Activated CD4-positive, alpha-beta T cell treated with anti-CD3 and anti-CD28 coated beads, Interleukin-2, Interleukin-6, amounts not matched to agents 100 ng/mL and 50 ng/mL, durations not matched to agents 16 hours and 8 hours (primary cell): ENCODE measurements at regions not wholly inside any gene's neighbourhood (a gene's known extent, or its start where the extent isn't known, plus 50 kb on each side); places are given as distances from the start of the nearest gene placed in this dataset.
"Not testable (repeated sequence)": the region's sequence is repeated elsewhere in the genome, so short reads cannot be mapped to it uniquely, and the experiment has no call there.

Experiments
- DNase-seq: peaks from one replicate; pipeline ENCODE4 v3.0.0-alpha.2; 2020

DNA sequence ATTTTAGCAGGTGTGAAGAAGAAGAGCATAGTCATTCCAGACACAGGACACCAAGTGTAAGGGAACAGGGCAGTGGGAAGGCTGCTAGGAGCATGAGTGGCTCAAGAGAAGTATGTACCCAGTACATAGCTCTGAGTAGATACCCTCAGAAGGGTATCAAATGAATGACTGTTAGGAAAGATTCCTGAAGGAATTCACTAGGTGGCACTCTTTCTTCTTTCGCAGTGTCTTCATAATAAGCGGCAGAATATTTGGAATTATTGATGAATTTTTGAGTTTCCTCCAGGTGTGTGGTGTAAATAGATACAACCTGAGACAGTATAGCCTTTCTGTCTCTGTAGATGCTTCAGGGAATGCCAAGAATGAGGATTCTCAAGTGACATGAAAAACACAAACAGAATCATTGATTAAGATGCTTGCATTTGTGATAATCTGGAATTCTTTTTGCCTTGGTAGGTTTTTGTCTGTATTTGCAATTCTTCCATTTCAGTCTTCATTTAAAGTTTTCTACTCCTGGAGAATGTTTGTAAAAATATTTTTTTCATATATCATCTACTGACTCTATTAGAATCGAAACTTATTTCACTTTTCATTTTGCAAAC lies 264.3 kb upstream of the RIMS1 start:
- no peak for DNase-seq

DNA sequence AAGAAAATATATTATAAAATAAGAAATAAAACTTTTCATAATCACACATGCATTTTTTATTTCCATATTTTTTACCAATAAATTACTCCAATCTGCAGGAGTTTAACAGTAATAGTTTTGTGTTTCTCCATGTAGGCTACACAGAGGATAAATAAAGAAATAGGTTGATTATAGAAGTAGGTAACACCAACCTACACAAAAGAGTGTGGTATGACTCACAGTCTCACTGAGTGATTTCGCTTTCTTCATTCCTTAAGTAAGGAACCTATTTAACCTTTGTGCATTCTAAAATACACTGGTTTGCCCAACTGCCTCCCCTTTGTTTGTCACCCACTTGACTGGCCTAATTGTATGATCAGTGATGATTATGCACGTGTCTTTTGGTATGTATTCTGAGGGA lies 244.2 kb upstream of the RIMS1 start:
- no peak for DNase-seq

DNA sequence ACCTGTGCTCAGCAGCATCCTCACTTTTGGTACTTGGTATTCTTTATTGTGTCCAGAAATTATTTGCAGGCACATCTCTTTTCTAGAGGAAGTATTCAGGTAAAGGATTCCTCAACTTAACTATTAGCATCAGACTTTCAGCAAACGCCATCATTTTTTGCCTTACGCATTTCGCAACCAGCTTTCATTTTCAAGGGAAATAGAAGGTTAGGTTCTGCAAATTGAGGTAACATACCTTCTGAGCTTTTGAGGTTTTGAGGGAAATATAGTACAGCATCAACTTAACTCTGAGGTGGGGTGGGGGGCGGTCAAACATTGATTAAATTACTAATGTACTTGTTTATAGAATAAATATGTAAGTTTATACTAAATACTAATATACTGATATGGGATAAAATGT lies 243.6 kb upstream of the RIMS1 start:
- DNase-seq: no peak

DNA sequence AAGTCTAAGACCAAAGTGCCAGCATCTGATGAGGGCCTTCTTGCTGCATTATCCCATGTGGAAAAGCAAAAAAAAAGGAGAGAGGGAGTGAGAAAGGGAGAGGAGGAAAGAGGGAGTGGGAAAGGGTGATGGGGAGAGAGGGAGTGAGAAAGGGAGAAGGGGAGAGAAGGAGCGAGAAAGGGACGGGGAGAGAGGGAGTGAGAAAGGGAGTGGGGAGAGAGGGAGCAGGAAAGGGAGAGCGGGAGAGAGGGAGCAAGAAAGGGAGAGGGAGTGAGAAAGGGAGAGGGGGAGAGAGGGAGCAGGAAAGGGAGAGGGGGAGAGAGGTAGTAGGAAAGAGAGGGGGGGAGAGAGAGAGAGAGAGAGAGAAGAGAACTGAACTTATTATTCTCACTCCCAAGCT lies 241.1 kb upstream of the RIMS1 start:
- no peak for DNase-seq

DNA sequence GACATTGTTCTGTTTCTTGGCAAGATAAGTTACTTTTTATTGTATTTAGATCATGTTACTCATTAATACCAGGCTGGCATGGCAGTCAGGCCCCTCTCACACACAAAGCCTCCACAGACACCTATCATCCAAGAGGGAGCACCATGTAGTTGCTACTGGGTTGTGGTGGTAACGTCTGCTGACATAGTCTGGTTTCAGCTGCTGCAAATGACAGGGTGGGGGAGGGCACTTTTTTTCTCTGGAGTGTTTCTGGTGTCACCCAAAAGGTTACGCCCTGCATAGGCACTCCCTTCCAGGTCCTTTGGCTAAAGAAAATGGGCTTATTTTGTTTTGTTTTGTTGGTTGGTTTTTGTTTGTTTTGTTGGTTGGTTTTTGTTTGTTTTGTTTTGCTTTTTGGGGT lies 236.4 kb upstream of the RIMS1 start:
- DNase-seq: no peak

DNA sequence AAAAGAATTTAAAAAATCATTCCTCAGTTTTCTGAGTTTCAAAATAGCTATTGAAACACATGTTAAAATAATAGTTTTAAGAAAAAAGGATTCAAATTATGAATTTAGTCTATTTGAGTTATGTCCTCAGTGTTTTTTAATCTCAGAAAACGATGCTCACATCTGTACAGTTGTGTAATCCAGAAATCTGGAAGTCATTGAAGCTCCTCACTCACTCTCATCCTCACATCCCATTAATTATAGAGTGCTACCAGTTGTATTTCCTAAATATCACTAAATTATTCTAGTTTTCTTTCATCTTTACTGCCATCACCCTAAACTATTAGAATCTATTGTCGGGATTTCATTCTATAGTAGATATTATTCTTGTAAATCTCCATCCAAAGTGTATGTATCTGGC lies 234.7 kb upstream of the RIMS1 start:
- DNase-seq: no peak

DNA sequence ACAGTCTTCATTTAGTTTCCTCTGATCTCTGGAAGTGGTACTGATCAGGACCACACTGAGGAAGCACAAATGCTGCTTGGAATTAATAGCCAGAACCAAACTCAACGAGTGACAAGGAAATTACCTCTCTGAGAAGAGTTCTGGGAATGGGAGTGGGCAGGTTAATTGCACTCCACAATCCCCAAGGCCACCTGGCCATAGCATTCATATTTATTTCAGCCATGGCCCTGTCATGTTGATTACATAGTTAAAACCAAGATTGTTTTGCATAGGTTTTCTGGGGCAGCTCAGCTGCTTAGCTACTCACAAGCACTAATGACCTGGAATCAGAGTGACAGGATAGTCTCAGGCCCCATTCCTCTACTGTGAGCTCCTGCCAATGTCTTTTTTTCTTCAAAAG lies 230.2 kb upstream of the RIMS1 start:
- DNase-seq: no peak

DNA sequence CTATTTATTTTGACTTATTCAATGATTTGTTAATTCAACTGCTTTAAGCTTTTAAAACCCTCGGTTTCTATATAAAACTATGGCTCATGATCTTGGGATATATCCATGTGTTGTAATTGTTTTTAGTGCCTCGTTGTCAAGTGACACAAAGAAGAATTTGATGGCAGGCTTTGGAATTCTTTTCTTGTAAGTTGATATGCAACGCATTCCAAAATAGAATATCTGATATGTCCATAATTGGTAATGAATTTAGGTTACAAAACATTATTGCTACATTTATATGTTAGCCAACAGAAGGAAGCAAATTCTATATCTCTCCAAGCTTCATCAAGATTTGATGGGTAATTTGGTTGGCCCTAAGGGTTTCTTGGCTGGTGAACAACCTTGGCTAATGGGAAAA lies 220.4 kb upstream of the RIMS1 start:
- no peak for DNase-seq

DNA sequence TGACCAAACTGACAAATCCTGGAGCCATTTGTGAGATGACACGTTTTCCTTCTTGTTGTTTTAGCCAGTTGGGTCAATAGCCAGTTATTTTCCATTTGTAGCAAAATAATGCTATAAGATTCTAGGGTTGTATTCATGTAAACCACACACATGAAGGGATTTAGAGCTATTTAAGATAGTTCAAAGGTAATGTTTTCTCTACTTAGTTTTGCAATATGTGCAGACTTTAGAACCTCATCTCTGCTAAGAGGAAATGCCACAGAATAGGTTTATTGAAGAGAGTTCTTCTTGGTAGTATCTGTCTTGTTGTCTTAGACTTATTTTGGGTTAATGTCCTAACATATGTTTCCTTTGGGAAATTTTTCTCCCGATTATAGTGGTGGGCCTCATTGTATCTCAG lies 213.5 kb upstream of the RIMS1 start:
- DNase-seq: no peak

DNA sequence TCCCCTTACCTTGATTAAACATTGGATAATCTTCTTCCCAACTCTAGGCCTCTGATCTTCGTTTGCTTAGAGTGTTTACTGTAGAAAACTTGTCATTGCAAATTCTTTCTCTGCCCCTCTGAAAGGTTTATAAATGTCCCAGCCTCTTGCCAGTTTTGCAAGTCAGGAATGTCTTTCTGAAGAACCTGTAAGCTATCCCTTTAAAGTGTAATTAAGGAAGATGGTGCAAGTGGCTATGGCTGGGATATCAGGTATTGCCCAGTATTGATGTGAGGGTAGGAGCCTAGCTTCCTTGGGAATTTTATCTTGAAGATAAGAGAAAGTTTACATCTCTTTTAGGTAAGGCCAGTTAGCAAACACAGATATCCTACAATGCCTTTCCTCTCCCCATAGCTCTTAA lies 211.0 kb upstream of the RIMS1 start:
- DNase-seq: no peak

DNA sequence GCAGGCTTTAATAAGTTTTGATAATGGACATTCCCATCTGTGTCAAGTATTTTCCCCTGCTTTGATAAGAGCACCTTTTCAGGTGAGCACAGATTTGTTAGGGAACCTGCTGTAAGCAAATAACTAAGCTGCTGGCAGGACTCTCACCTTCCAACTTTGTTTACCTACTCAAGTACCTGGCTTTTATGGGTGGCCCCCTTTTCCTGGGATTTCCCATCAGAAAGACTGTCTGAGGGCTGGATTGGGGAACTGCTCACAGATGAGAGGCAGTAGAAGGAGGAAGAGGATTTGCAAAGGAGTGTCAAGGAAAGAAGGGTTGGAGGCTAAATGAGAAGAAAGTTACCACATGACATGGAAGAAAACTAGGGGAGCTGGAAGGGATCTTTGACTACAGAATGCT lies 210.1 kb upstream of the RIMS1 start:
- no peak for DNase-seq

DNA sequence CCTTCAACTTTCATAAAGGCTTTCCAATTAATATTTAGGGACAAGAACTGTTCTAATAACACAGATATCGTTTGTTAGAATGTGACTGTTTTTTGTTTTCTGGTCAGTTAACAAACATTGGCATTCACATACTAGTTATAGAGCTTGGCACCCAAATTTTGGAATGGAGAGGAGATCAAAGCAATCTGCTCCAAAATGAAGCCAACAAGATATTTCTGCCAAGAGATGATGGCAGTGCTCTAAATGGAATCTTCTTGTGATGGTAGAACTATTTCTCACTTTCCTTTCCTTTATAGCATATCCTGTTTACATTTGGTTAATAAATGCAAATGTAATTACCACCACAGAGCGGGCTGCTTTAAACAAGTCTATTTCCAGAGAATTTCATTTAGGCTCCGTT lies 208.3 kb upstream of the RIMS1 start:
- no peak for DNase-seq

DNA sequence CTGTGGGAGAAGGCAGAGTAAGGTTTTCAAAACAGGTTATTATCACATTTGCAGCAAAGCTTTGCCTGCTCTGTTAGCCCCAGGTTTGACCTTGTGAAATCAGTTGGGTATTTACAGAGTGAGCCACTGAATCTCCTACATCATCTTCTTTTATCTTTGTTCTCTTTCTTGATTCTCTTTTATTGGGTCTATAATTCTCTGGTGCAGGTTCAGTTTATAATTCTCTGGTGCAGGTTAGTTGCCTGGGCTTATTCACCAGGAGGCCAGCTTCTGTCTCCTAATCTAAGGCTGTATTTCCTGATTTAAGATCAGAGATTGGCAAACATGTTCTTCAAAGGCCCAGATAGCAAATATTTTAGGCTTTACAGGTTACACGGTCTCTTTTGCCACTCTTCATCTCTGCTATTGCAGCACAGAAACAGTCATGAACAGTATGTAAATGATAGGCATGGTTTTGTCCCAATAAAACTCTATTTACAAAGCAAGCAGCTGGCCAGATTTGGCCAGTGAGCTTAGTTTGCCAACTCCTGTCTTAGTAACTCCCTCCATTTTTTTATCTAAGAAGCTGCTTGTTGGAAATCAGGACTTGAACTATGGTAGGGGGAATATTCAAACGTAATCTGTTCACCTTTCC lies 205.0 kb upstream of the RIMS1 start:
- no peak for DNase-seq

DNA sequence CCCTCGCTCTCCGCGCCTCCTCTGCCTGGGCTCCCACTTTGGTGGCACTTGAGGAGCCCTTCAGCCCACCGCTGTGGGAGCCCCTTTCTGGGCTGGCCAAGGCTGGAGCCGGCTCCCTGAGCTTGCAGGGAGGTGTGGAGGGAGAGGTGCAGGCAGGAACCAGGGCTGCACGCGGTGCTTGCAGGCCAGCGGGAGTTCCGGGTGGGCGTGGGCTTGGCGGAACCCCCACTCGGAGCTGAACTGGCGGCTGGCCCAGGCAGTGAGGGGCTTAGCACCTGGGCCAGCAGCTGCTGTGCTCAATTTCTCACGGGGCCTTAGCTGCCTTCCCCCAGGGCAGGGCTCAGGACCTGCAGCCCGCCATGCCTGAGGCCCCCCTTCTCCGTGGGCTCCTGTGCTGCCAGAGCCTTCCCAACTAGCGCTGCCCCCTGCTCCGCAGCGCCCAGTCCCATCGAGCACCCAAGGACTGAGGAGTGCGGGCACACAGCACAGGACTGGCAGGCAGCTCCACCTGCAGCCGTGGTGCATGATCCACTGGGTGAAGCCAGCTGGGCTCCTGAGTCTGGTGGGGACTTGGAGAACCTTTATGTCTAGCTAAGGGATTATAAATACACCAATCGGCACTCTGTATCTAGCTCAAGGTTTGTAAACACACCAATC lies 200.2 kb upstream of the RIMS1 start:
- DNase-seq: not testable (repeated sequence)

DNA sequence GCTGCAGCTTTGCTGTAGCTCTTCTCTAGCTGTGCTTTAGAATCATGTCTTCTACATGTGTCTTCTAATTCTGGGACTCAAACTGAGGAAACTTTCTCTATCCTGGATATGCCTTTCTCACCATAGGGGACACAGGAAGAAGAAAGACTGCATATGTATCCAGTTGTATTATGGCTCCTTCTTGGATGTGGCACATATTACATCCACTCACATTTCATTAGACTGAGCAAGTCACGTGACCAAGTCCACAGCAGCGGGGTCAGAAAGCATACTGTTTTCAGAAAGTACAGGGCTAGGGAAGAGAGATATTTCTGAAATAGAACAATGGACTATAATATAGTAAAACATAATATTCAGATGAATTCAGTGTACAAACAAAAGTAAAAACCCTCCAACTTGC lies 187.6 kb upstream of the RIMS1 start:
- DNase-seq: no peak

DNA sequence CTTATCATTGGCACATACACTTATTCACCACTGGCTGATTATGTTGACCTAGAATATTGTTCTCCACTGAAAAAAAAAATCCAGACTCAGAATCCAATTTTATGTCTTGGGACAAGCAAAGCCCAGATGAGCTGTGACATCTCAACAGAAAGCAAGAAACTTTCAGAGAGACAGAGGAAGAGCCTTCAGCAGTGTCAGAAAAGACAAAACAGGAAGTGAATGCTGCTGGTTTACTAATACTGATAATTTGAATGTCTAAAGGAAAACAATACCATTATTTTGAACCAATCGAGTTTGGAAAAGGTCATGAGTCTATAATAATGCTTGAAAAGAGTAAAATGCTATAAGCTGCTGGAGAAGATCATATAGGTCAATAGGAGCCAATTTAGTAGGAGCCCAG lies 179.8 kb upstream of the RIMS1 start:
- no peak for DNase-seq

DNA sequence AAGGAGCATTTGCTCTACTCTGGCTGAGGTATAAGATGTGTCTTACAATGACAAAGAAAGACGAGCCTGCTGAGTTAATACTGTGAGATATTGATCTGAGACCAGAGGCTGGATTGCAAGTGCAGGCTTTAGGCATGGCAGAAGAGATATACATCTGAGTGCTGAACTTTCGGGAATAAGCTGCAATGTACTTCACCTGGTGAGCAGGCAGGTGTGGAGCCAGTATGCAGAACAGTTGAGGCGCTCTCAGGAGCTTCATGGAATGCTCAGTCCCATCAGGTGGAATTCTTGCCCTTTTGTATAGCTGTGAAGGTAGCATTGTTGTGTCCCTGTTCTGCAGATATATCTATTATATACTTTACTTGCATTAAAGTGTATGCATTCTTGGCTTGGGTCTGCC lies 179.3 kb upstream of the RIMS1 start:
- no peak for DNase-seq

DNA sequence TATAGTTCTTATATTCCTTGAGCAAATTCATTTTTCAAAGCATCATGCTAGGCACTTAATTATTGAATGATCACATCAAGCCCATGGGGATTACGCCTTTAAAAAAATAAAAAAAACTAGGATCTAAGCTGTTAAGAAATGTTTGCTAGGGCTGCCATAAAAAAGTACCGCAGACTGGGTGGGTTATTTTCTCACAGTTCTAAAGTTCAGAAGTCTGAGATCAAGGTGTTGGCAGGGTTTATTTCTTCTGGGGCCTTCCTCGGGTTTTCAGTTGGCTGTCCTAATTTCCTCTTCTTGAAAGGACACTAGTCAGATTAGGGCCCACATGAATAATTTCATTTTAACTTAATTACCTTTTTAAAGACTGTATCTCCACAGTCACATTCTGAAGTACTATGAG lies 165.6 kb upstream of the RIMS1 start:
- DNase-seq: no peak

DNA sequence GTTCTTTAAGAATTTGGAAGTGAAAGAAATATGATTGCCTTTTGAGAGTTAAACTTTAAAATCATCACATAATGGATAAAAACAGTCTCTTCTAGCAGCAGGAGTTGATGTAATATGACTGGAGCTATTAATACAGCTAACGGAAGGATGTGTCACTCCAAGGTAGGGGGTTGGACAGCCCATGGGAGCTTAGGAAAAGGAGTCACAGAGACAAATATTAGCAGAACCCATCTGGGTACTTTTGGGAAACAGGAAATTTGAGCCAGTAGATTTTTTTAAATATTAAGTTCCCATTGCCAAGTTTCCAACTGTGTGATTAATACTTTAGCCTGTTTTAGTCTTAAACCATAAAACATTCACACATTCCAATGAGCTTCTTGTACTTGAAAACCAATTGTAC lies 164.7 kb upstream of the RIMS1 start:
- no peak for DNase-seq

DNA sequence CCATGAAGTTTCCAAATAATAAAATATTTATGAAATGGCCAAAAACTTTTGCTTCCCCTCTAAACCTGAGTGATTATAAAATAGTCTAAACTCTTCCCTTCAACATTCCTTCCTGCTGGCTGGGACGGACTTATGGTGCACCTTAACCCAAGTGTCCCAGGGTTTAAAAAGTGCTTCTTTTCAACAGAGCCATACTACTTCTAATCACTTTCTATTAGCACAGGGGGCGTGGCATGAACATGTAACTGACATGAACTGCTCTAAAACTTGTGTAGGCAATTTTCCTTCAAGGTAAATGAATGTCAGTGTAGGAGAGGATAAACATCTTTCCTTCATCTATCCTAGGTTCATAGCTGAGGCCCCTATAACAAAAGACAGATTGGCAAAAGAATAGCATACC lies 163.6 kb upstream of the RIMS1 start:
- no peak for DNase-seq

DNA sequence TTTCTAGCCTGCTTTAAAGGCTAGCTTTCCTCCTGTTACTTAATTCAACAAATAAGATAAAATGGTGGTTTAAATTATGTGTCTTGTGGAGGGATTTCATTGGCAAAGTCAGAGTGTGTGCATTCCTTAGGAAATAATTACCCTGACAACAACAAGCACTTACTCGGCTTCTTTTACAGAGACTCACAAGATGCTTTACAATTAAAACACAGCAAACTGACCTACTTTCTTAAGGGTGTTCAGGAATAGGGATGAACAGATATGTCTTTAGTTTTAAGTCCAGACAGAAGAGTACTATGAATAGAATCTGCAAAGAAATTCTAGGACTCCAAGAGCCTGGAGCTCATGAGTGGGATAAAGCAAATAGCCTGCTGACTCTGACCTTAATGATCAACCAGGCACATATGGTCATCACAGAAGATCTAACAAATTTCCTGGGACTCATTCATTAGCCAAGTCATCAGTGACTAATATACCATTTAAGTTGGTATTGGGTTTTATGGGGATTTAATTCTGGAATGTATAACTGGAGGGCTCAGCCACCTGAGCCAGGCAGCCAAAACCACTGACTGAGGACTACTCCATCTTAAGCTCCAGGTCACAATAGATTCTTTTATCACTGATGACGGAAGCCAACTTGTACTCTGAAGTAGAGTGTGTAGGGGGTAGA lies 161.8 kb upstream of the RIMS1 start:
- DNase-seq: no peak

DNA sequence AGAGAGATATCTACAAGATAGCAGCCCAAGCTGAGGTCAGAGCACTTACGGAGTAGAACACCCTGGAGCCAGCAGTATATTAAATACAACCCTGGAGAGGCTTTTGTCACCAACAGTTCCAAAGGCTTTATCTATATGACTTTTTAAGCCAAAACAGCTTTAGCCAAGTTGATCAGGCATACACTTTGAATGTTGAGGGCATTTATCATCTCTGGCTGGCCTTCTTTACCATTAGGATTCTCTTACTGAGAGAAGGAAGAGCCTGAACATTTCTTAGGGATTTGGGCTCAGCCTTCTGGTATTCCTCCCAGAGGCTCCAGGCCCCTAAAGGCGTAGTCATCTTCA lies 161.3 kb upstream of the RIMS1 start:
- DNase-seq: no peak

DNA sequence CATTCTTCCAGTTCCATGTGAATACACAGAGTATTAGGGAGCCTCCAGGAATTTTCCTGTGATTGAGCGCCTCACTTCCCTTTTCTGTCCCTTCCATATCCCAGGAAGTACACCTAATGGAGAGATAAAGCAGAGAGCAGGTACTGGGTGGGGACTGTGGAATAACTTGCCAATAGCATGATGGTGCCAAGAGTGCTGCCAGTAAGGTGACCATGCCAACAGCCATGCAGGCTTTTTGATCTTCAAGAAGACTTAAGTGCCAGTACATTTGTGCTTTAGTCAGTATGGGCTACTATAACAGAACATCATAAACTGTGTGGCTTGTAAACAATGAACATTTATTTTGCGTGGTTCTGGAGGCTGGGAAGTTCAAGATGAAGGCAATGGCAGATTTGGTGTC lies 160.2 kb upstream of the RIMS1 start:
- no peak for DNase-seq

DNA sequence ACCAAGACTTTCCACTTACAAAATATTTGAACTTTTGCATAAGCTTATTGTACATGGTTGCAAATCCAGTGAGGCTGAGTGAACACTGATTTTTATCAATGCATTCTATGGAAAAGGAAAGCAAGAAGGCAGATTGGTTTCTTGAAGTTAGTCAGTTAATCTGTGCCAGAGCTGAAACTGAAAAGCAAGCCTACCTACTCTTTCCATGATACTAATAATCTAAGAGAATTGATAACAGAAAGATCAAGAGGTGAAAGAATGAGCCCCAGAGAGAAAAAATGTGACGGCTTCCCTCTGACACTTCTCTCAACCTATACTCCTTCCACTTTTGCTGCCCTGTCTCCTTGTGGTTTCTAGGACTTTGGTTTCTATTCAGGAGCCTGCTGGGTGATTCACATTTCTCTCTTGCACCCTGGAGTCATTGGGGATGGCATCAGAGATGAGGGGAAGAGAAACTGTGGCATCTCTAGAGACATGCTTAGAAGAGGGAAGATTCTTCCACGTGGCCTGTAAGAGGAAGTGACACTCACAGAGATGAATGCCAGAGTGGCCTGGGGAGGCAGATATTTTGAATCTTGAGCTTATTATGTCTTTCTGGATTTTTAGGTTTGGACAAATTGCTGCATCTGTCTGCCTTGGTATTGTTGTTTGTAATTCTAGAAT lies 158.6 kb upstream of the RIMS1 start:
- DNase-seq: no peak
